A549 (cell line): ENCODE measurements at regions not wholly inside any gene's neighbourhood (a gene's known extent, or its start where the extent isn't known, plus 50 kb on each side); places are given as distances from the start of the nearest gene placed in this dataset.
"Not testable (repeated sequence)": the region's sequence is repeated elsewhere in the genome, so short reads cannot be mapped to it uniquely, and the experiment has no call there.

Experiments
- ATAC-seq, 2 experiments: fragments of 200-7000 bp in 1 of 2; fragments of >200 bp in 1 of 2; cut with Nextera tagmentation in 1 of 2; cut with Tn5 transposase in 1 of 2; 3 replicates each; pipeline versions ENCODE4 v1.8.0 to v1.9.1; 2018 to 2020; ENCODE audit warnings: mild to moderate bottlenecking in 1 of 2, moderate library complexity in 1 of 2
- CTCF ChIA-PET: fragments of 300-600 bp; sonication (Branson Sonifier 250); formaldehyde crosslinking; extraction: SDS; loops from one replicate; lab custom pipeline; 2021; ENCODE audit warnings: antibody characterized with exemption, inconsistent platforms; lab: Yijun Ruan, JAX
- POLR2A ChIA-PET: fragments of 350-600 bp; formaldehyde crosslinking; extraction: SDS; loops from one replicate; lab custom pipeline; 2021; ENCODE audit warnings: antibody characterized with exemption, inconsistent platforms; lab: Yijun Ruan, JAX
- DNase-seq, 2 experiments: peaks; one replicate each; pipeline versions ENCODE4 v3.0.0 to v3.0.0-alpha.2; 2011 to 2016; ENCODE audit warnings: low read depth in 1 of 2, low spot score in 1 of 2
- FAIRE-seq: peaks from 2 replicates; lab custom pipeline; 2011; peaks lifted over from hg19 to GRCh38; lab: Jason Lieb, UNC
- H3K27ac ChIP-seq, 2 experiments: fragments of >200 bp; sonication (Bioruptor Twin); formaldehyde crosslinking; 3 replicates each; pipeline ENCODE4 v1.5.1; 2016 to 2017
- H3K4me1 ChIP-seq: fragments of >200 bp; sonication (Bioruptor Twin); formaldehyde crosslinking; 3 replicates; pipeline ENCODE4 v1.6.1; 2016
- H3K4me2 ChIP-seq: fragments of >200 bp; sonication (Bioruptor Twin); formaldehyde crosslinking; 3 replicates; pipeline ENCODE4 v1.6.1; 2016
- H3K4me3 ChIP-seq: fragments of >200 bp; sonication (Bioruptor Twin); formaldehyde crosslinking; 3 replicates; pipeline ENCODE4 v1.5.1; 2016
- H3K9me3 ChIP-seq: fragments of >200 bp; sonication (Bioruptor Twin); formaldehyde crosslinking; 3 replicates; pipeline ENCODE4 v1.6.1; 2016
- CBX8 ChIP-seq: fragments of 200-600 bp; sonication (generic); IDR thresholded peaks from 2 replicates; pipeline ENCODE4 v1.6.1; 2016
- CTCF ChIP-seq: fragments of >200 bp; sonication (Bioruptor Twin); formaldehyde crosslinking; IDR thresholded peaks from 3 replicates; pipeline ENCODE4 v1.5.1; 2016
- EHMT2 ChIP-seq: fragments of 200-600 bp; sonication (generic); IDR thresholded peaks from 2 replicates; pipeline ENCODE4 v1.6.1; 2016; ENCODE audit warnings: antibody characterized with exemption, low read depth, mild to moderate bottlenecking, moderate library complexity
- ESRRA ChIP-seq: fragments of 150-350 bp; IDR thresholded peaks from 2 replicates; pipeline ENCODE4 v1.6.1; 2014; ENCODE audit warnings: mild to moderate bottlenecking, low read length, borderline replicate concordance
- FOSL2 ChIP-seq, 2 experiments: fragments of 450-650 bp in 1 of 2; fragments of >200 bp in 1 of 2; sonication (Bioruptor Twin) in 1 of 2; formaldehyde crosslinking; IDR thresholded peaks; 2 replicates each; pipeline versions ENCODE4 v1.5.0 to v1.6.1; 2016 to 2020; ENCODE audit warnings: mild to moderate bottlenecking in 1 of 2, moderate library complexity in 1 of 2
- FOXS1 ChIP-seq: fragments of 250-450 bp; sonication (Bioruptor Pico); IDR thresholded peaks from 2 replicates; pipeline ENCODE4 v1.5.0; 2020; ENCODE audit warnings: mild to moderate bottlenecking, moderate library complexity
- GATA3 ChIP-seq: IDR thresholded peaks from 2 replicates; pipeline ENCODE4 v1.6.1; 2012; ENCODE audit warnings: borderline replicate concordance
- HEYL ChIP-seq: fragments of 250-450 bp; sonication (Bioruptor Pico); IDR thresholded peaks from 2 replicates; pipeline ENCODE4 v1.8.0; 2021; ENCODE audit warnings: mild to moderate bottlenecking, moderate library complexity
- HOXB13 ChIP-seq: fragments of 250-450 bp; sonication (Bioruptor Pico); IDR thresholded peaks from 2 replicates; pipeline ENCODE4 v1.5.0; 2020; ENCODE audit warnings: low read depth, mild to moderate bottlenecking, moderate library complexity
- JUN ChIP-seq, 2 experiments: fragments of >200 bp; sonication (Bioruptor Twin); formaldehyde crosslinking; IDR thresholded peaks; 2 replicates in 1 of 2; 3 replicates in 1 of 2; pipeline ENCODE4 v1.6.1; 2016 to 2017
- JUNB ChIP-seq: fragments of >200 bp; sonication (Bioruptor Twin); formaldehyde crosslinking; IDR thresholded peaks from 2 replicates; pipeline ENCODE4 v1.6.1; 2016
- KDM1A ChIP-seq: fragments of 200-600 bp; sonication (generic); IDR thresholded peaks from 2 replicates; pipeline ENCODE4 v1.6.1; 2016; ENCODE audit warnings: low read depth, mild to moderate bottlenecking
- MAFK ChIP-seq: fragments of 450-650 bp; IDR thresholded peaks from 2 replicates; pipeline ENCODE4 v1.6.1; 2014; ENCODE audit not compliant: partially characterized antibody
- NPAS2 ChIP-seq: fragments of 250-450 bp; sonication (Bioruptor Pico); IDR thresholded peaks from 2 replicates; pipeline ENCODE4 v1.8.0; 2022; ENCODE audit warnings: mild to moderate bottlenecking, moderate library complexity, borderline replicate concordance
- PBX3 ChIP-seq: IDR thresholded peaks from 2 replicates; pipeline ENCODE4 v1.6.1; 2012
- RARB ChIP-seq: fragments of 250-450 bp; sonication (Bioruptor Pico); IDR thresholded peaks from 2 replicates; pipeline ENCODE4 v1.8.0; 2021; ENCODE audit warnings: mild to moderate bottlenecking, moderate library complexity
- RNF2 ChIP-seq: fragments of 200-600 bp; sonication (generic); IDR thresholded peaks from 2 replicates; pipeline ENCODE4 v1.6.1; 2016; ENCODE audit warnings: low read depth, mild to moderate bottlenecking, antibody characterized with exemption, moderate library complexity, borderline replicate concordance
- TP53 ChIP-seq: fragments of 250-450 bp; sonication (Bioruptor Pico); IDR thresholded peaks from 2 replicates; pipeline ENCODE4 v1.5.0; 2021; ENCODE audit warnings: mild to moderate bottlenecking, moderate library complexity
- ZNF302 ChIP-seq: fragments of 250-450 bp; sonication (Bioruptor Pico); IDR thresholded peaks from 2 replicates; pipeline ENCODE4 v1.9.0; 2021; ENCODE audit warnings: inconsistent platforms, mild to moderate bottlenecking, moderate library complexity
- ZSCAN20 ChIP-seq: fragments of 250-450 bp; sonication (Bioruptor Pico); IDR thresholded peaks from 2 replicates; pipeline ENCODE4 v1.8.0; 2022; ENCODE audit warnings: mild to moderate bottlenecking, moderate library complexity
- WGBS: methylation state at CpG from one replicate; pipeline ENCODE4 v1.1.6; 2017; ENCODE audit errors: missing lambda C conversion rate; 5-methylcytosine and 5-hydroxymethylcytosine counted together
- TF ChIP-seq, protein P1 (sequence below): IDR thresholded peaks from 2 replicates; pipeline ENCODE4 v1.6.1; 2012; ENCODE audit warnings: low read depth, borderline replicate concordance
- TF ChIP-seq, protein P2 (sequence below): fragments of 200-600 bp; sonication (generic); IDR thresholded peaks from 2 replicates; pipeline ENCODE4 v1.6.1; 2016; ENCODE audit warnings: antibody characterized with exemption, mild to moderate bottlenecking, moderate library complexity
- TF ChIP-seq, protein P3 (sequence below): fragments of 250-450 bp; sonication (Bioruptor Pico); IDR thresholded peaks from 2 replicates; pipeline ENCODE4 v1.5.0; 2020; ENCODE audit warnings: low read depth, mild to moderate bottlenecking, moderate library complexity

GRCh38 chr4:106569146-106570031, 200.8 kb upstream of the GIMD1 start (continued):
- TF ChIP-seq TP53 (CRISPR knock-in tag): no peak
- TF ChIP-seq NPAS2 (CRISPR knock-in tag): no peak
- no peak for TF ChIP-seq CTCF
- TF ChIP-seq, protein P1, sequence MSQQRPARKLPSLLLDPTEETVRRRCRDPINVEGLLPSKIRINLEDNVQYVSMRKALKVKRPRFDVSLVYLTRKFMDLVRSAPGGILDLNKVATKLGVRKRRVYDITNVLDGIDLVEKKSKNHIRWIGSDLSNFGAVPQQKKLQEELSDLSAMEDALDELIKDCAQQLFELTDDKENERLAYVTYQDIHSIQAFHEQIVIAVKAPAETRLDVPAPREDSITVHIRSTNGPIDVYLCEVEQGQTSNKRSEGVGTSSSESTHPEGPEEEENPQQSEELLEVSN: no peak
- no peak for TF ChIP-seq HOXB13

GRCh38 chr4:106565727-106566126, 197.1 kb upstream of the GIMD1 start:
- WGBS: 49% methylated on average over 2 of the region's 2 CpGs
- no peak for FAIRE-seq
- no peak for DNase-seq

DNA sequence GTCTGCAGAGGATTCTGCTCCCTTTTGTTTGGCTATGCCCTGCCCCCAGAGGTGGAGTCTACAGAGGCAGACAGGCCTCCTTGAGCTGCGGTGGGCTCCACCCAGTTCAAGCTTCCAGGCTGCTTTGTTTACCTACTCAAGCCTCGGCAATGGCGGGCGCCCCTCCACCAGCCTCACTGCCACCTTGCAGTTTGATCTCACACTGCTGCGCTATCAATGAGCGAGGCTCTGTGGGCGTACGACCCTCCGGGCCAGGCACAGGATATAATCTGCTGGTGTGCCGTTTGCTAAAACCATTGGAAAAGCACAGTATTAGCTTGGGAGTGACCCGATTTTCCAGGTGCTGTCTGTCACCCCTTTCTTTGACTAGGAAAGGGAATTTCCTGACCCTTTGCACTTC, 195.1 kb upstream of the GIMD1 start:
- CTCF ChIA-PET: interaction anchor here (0.6 kb wide), 1 partner anchor 280 kb away, joined by 4 read pairs; no protein-coding TSS in a partner anchor
- FAIRE-seq, H3K4me1 ChIP-seq, H3K27ac ChIP-seq, ATAC-seq, H3K4me2 ChIP-seq, DNase-seq, POLR2A ChIA-PET, H3K4me3 ChIP-seq, H3K9me3 ChIP-seq: not testable (repeated sequence)
- 0% methylated on average over 1 of the region's 11 CpGs for WGBS

More at GRCh38 chr4:106565727-106566126, 197.1 kb upstream of the GIMD1 start:
- ChIA-PET CTCF (no interaction called here), POLR2A (no interaction called here)
- no peak for ATAC-seq
- Histone ChIP-seq H3K4me3 (no peak overlapping the region), H3K27ac (no peak overlapping the region), H3K4me1 (no peaks in the 10 kb centered on the region), H3K4me2 (no peak overlapping the region), H3K9me3 (no peaks in the 10 kb centered on the region)
- TF ChIP-seq, protein P2, sequence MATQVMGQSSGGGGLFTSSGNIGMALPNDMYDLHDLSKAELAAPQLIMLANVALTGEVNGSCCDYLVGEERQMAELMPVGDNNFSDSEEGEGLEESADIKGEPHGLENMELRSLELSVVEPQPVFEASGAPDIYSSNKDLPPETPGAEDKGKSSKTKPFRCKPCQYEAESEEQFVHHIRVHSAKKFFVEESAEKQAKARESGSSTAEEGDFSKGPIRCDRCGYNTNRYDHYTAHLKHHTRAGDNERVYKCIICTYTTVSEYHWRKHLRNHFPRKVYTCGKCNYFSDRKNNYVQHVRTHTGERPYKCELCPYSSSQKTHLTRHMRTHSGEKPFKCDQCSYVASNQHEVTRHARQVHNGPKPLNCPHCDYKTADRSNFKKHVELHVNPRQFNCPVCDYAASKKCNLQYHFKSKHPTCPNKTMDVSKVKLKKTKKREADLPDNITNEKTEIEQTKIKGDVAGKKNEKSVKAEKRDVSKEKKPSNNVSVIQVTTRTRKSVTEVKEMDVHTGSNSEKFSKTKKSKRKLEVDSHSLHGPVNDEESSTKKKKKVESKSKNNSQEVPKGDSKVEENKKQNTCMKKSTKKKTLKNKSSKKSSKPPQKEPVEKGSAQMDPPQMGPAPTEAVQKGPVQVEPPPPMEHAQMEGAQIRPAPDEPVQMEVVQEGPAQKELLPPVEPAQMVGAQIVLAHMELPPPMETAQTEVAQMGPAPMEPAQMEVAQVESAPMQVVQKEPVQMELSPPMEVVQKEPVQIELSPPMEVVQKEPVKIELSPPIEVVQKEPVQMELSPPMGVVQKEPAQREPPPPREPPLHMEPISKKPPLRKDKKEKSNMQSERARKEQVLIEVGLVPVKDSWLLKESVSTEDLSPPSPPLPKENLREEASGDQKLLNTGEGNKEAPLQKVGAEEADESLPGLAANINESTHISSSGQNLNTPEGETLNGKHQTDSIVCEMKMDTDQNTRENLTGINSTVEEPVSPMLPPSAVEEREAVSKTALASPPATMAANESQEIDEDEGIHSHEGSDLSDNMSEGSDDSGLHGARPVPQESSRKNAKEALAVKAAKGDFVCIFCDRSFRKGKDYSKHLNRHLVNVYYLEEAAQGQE: no peak
- no peak for TF ChIP-seq RNF2
- no peak for TF ChIP-seq FOSL2 (IDR thresholded peaks at IDR 0.05)
- TF ChIP-seq FOSL2 (CRISPR knock-in tag; IDR thresholded peaks at IDR 0.05): no peak
- no peak for TF ChIP-seq GATA3

GRCh38 chr4:106551724-106552123, 183.1 kb upstream of the GIMD1 start:
- no peaks in the 10 kb centered on the region for H3K4me1 ChIP-seq
- POLR2A ChIA-PET: no interaction called here
- CTCF ChIA-PET: no interaction called here
- DNase-seq (no peak), ATAC-seq (no peak), FAIRE-seq (no peak)
- H3K27ac ChIP-seq: no peak overlapping the region
- no peak overlapping the region for H3K4me2 ChIP-seq
- 86% methylated on average over 2 of the region's 2 CpGs for WGBS
- H3K4me3 ChIP-seq: no peak overlapping the region
- H3K9me3 ChIP-seq: no peaks in the 10 kb centered on the region
- TF ChIP-seq PBX3 (no peak), EHMT2 (no peak), RARB (CRISPR knock-in tag) (no peak), KDM1A (no peak), JUNB (no peak), FOXS1 (CRISPR knock-in tag) (no peak), ZNF302 (CRISPR knock-in tag) (no peak), MAFK (no peak), RNF2 (no peak), HOXB13 (no peak), GATA3 (no peak), HEYL (no peak), ESRRA (no peak), JUN (IDR thresholded peaks at IDR 0.05) (no peak), ZSCAN20 (CRISPR knock-in tag) (no peak), CBX8 (no peak)
- TF ChIP-seq, protein P3, sequence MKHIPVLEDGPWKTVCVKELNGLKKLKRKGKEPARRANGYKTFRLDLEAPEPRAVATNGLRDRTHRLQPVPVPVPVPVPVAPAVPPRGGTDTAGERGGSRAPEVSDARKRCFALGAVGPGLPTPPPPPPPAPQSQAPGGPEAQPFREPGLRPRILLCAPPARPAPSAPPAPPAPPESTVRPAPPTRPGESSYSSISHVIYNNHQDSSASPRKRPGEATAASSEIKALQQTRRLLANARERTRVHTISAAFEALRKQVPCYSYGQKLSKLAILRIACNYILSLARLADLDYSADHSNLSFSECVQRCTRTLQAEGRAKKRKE (CRISPR knock-in tag): no peak
